NCI-H2171 treated with DMSO at 0.1 percent for 48 hours (cell line): ENCODE measurements at regions not wholly inside any gene's neighbourhood (a gene's known extent, or its start where the extent isn't known, plus 50 kb on each side); places are given as distances from the start of the nearest gene placed in this dataset.
"Not testable (repeated sequence)": the region's sequence is repeated elsewhere in the genome, so short reads cannot be mapped to it uniquely, and the experiment has no call there.

Source experiments
- DNase-seq: peaks from one replicate; lab custom pipeline; 2025; lab: John Stamatoyannopoulos, UW

DNA sequence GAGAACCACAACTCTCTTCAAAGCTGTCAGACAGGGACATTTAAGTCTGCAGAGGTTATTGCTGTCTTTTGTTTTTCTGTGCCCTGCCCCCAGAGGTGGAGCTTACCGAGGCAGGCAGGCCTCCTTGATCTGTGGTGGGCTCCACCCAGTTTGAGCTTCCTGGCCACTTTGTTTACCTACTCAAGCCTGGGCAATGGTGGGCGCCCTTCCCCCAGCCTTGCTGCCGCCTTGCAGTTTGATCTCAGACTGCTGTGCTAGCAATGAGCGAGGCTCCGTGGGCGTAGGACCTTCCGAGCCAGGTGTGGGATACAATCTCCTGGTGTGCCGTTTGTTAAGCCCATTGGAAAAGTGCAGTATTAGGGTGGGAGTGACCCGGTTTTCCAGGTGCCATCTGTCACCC is 822.1 kb downstream of the KCNMA1 start:
- DNase-seq, result not testable (repeated sequence)

DNA sequence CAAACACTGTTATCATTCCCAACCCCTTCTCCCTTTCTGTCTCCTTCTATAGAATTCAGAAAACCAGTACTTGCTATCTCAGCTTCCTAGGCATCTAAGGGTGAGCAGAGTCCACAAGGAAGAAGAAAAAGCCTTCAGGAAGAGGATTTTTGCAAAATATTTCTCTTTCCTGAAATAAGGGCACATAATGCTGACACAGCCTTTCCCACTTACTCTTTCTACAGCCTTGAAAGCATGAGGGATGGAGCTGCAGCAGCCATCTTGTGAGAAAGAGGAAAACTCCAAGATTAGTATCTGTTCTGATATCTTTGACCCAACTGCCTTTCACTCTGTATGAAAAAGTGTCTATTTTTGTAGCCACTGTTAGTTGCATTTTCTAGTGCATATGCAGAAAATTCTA is 826.2 kb downstream of the KCNMA1 start:
- DNase-seq, result no peak

DNA sequence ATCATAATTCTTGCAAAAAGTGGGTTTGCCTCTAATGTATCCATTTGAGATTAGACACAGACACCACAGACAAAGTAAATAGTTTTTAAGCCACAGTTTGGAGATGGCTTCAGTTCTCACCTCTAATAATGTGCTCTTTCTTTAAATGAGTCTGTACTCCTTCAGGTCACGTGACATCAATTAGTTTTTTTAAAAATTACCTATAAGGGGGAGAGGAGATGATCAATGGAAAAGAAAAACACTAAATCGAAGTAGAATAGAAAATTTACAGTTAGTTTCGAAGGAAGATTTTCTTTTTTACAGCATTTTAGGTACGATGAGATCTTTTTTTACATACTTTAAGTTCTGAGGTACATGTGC is 849.2 kb downstream of the KCNMA1 start:
- no peak for DNase-seq

DNA sequence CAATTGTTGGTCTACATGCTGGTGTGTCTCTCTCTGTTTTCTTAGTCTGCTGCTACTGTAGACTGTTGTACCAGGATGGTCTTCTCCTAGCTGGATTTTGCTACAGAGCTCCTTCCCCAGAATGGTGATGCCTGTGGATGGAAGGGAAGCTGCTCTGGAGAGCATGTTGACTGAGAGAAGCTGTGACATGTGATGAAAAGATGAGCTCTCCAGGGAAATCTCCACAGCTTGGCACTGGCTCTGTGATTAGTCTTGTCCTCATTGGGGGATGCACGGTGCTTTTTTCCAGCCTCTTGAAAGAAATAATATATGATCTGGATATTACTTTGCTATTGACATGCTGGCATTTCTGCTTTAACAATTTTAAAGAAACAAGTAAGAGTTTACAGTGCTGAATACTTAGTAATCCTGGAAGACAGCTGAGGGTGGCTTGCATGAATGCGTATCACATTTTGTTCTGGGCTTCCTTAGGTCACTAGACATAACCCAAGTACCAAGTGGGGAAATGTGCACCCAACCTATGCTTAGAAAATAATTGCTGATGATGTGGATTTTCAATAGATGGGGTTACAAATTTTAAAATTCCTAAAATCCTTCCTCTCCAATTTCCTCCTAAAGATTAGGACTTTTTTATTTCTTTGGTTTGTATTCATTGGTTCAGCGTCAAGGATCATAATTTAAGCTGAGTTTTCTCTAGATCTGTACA is 849.7 kb downstream of the KCNMA1 start:
- no peak for DNase-seq

DNA sequence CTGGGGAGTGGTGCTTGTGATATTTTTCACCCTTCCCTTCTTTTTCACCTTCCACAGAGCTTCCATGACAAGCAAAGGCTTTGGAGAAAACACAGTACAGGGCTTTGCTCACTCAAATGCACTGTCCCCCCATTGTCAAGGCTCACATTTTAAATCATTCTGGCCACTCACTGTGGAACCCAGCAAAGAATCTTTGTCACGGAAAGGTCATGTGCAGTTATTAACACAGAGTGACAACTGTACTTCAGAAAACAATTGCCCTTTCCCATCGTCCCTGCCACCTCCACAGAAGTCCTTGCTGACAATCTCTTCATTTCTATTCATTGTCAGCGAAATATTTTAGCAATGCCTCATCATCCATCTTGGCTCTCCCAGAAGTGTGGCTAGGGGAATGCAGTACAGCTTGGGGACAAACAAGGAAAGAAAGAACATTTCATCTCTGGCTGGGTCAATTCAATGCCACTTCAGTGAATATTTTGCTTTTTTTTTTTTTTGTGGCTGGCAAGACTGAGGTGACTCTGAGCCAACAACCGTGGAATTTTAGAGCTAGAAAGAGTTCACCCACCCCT is 851.0 kb downstream of the KCNMA1 start:
- DNase-seq, result no peak

DNA sequence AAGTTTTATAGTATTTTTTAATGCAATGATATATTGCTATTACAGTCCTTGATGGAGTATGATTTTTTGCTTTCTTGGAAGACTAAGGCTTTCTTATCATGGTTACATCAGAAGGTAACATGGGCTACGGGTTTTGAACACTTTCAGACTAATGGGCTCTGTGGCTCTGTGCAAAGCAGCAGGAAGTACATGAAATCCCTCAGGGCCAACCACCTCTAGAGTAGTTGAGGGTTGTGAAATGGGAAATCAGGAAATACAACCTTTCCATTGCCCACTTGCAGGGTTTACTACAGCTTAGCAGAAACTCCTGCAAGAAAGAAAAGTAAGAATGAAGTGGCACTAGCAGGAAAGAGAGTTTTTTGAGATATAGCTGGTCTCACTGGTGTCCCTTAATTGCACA is 853.5 kb downstream of the KCNMA1 start:
- no peak for DNase-seq

DNA sequence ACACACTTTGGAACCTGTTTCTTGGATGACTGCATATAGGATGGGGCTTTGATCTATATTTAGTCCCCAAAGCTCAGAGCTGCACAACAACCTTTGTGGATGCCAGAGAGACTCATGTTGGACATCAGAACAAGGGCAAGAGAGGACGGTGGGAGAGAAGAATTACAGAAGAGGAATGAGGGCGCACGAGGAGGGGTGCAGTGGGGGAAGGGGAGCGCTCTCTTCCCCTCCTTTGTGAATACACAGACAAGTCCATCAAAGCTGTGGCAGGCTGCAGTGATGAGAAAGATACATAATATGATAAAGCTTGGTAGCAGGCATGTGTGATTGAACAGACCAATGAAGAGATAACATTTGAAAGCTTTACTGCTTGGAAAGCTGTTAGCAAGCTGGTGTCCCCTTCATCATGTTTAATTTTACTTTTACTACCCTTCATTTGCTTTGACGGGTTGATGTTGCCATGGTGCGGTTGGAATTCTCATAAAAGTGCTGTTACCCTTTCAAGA is 857.8 kb downstream of the KCNMA1 start:
- no peak for DNase-seq

DNA sequence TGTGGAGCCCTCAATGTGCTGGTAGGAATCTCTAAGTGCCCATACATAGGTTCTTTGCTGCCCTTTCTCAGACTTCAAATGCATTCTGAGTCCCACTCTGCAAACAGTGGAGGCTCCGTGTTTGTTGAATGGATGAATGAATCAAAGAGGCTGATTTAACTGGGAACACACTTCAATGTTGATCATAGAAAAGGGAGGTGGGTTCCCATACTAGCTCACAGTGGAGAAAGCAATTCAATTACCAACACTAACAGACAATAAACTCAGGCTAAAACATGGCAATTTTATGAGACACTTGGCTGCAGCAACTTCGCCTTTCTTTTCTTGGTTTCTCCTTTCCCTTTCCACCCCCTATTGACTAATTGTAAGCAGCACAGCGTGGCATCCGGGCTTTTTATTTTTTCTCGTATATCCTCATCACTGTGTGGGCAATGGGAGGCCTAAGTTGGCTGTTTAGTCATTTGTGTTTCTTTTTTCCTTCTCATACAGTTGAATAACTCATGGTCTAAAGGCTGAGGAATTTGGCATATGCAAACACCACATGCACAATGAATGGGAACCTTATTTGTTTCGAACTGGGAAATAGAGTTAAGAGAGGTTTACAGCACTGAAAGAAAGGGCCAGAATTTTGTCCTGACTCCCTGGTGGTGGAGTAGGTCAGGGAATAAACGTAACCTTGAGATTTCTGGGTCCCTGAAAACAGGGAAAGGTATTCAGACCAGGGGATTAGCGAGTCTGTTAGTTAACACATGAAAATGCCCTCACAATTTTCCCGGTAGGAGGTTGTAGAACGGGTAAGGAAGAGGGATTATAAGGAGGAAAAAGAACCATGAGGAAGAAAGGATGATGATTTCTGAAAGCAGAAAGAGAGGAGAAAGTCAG is 858.5 kb downstream of the KCNMA1 start:
- no peak for DNase-seq

DNA sequence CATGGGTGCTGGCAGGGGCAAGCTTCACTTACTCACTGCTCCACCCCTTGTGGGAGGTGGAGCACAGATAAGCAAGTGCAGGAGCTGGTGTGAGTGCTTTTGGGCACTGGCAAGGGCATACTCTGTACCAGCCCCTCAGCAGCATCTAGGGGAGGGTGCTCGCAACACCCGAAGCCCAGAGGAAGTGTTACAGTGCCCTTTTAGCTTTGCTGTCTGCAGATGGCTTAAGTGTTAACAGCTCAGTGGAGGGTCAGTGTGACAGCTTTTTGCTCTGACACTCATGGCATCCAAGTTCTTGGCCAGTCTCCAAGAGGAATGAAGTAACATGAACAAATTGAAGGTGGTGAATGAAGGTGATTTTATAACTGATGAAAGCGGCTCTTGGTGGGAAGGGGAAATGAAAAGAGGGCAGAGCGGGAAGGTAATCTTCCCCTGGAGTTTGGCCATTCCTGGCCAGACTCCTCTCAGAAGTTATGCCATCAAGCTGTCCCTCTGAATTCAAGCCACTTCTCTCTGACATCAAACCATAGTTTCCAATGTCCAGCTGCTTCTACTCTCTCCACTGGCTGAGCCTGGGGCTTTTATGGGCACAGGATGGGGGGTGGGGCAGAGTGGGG is 862.5 kb downstream of the KCNMA1 start:
- DNase-seq, result no peak

DNA sequence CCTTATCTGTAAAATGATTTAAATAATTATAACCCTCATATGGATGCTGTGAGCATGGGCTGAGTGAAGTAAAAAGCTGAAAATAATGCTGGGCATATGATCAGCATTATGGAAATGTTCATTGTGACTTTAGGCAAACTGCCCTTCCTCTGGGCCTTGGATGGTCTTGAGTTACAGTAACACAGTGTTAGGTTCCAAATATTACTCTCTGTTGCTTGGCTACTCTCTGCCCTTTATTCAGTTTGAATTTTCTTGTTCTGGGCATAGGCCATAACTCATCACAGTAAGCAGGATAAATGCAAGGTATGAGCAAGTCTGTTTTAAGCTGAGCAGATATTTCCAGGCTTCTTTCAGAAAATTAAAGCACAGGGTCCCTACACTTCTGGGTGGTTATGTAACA is 868.0 kb downstream of the KCNMA1 start:
- DNase-seq, result no peak

DNA sequence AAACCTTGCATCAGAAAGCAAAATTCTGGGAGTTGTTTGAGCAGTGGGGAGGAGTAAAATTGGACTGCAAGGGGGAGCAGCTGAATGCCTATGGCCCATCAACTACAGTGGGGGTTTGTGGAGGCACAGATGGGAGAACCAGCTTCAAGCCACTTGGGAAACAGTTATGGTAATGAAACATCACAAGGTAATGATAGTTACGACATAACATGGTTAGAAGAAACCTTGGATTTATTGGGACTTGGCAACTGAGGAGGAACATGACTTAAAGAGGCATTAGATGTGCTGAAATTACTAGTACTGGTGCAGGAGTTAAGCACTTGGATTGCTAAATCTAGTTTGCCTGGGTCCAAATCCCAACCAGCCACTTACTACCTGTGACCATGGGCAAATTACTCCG is 868.4 kb downstream of the KCNMA1 start:
- no peak for DNase-seq

DNA sequence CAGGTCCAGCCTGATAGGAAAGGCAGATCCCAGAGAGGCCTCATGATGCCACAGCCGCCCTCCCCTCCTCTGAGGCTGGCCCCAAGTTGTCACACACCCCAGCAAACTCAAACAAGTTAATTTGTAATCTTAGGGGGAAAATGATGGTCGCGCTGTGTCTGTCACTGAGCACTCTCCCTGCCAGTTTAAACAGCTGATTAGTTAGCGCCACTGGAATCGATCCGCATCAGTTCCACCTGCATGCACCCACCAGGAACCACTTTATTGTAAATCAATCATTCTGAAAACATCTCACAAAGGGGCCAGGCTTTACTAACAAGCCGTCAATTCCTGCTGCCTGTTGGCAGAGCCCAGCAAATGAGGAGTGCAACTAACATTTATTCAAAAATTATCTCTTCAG is 870.9 kb downstream of the KCNMA1 start:
- DNase-seq, result no peak

DNA sequence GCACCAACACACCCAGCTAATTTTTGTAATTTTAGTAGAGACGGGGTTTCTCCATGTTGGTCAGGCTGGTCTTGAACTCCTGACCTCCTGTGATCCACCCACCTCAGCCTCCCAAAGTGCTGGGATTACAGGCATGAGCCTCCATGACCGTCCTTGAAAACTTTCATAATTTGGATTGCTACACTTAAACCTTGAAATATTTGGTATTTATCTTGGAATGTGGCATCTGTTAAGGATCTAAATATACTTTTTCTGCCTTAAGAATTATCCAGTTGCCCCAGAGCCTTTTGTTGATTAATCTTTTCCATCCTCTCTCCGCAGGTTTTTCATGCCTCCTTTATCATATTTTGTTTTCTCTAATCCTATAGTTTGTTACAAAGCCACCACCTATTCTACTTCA is 872.7 kb downstream of the KCNMA1 start:
- DNase-seq, result not testable (repeated sequence)

DNA sequence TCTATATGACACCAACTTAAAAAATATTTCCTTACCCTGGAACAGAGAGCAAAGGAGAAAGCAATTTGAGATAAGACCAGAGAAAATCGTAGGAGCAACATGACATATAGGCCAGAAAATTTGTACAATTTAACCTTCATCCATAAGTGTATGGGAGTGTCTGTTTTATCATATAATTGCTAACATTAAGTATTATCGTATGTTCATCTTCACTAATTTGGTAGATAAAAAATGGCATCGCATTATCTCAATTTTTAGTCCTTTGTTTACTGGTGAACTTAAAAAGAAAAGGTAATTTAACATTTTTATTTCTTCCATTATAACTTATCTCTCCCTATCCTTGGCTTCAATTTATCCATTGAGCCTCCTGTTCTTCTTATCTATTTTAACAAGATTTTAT is 873.4 kb downstream of the KCNMA1 start:
- DNase-seq, result peak; percentile 20

DNA sequence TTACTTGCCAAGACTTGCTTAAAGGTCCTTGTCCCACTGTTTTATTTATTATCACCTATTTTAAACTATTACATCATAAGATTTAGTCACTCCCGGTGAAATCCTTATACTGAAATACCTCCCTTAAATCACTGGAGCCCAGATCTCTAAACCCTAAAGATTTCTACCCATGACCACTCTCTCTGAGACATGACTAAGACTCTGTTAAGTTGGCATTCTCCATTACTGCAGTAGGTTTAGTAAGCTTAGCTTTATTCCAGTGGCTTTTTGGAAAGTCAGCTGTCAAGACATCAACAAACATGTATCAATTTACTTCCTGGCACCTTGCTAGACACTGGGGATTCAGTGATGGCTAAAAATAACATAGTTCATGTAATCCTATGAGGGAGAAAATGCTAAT is 874.2 kb downstream of the KCNMA1 start:
- DNase-seq, result peak; percentile 55

DNA sequence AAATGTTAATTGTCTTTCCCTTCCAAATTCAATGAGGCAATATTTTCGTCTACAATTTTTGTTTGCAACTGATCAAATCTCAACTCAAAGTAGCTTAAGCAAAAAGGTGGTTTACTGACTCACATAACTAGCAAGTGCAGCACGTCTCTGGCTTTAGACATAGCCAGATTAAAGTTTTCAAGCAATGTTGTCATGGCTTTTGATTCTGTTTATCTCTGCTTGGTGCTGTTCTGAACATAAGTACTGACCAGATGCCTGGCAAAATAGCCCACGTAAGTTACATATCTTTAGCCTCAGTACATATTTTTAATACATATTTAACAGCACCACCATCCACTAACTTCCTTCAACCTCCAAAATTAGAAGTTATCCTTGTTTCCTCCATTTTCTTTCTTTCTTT is 877.9 kb downstream of the KCNMA1 start:
- no peak for DNase-seq

DNA sequence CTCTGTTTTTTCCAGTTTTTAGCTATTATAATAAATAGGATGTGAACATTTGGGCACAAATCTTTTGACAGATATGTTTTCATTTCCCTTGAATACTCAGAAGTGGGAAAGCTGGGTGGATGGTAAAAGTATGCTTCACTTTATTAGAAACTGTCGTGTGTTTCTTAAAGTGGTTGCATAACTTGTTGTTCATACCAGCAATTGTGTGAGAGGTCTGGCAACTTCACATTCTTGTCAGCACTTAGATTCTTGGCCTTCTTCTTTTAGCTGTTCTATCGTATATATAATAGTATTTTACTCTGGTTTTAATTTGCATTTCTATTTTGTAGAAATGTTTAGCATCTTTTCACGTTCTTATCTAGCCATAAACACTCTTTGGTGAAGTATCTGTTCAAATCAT is 894.4 kb downstream of the KCNMA1 start:
- DNase-seq, result no peak

DNA sequence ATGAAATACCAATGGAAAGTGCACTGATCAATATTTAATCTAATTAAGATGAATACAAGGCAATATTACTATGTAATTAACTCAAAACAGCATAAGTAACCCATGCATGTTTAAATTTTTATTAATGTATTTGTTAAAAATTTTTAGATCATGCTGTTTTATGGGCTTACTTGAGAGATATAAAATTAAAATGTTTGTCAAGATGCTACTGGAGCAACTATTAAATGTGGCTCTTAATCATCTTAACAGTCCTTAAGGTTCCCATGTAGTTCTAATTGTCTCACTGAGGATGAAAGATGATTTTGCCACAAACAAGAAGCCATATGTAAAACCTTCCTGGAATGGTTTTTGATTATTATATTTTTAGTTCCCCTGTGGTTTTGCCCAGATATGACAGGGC is 897.1 kb downstream of the KCNMA1 start:
- no peak for DNase-seq

DNA sequence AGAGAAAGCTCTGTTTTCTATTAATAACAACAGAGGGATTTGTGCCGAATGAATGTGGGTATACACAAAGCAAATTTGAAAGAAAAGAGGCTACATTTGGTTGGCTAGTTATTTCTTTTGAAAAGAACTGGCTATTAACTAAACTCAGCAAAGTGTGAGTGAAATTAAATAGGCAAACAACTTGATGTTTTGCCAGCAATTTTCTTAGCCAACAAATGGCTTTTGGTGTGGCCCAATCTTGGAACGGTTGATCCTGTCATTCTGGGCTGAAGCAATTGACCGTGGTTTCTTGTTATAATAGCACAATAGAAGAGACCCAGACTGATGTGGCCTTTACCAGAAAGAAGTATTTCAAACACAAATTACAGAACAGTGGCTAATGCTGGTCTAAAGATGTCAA is 898.6 kb downstream of the KCNMA1 start:
- no peak for DNase-seq

DNA sequence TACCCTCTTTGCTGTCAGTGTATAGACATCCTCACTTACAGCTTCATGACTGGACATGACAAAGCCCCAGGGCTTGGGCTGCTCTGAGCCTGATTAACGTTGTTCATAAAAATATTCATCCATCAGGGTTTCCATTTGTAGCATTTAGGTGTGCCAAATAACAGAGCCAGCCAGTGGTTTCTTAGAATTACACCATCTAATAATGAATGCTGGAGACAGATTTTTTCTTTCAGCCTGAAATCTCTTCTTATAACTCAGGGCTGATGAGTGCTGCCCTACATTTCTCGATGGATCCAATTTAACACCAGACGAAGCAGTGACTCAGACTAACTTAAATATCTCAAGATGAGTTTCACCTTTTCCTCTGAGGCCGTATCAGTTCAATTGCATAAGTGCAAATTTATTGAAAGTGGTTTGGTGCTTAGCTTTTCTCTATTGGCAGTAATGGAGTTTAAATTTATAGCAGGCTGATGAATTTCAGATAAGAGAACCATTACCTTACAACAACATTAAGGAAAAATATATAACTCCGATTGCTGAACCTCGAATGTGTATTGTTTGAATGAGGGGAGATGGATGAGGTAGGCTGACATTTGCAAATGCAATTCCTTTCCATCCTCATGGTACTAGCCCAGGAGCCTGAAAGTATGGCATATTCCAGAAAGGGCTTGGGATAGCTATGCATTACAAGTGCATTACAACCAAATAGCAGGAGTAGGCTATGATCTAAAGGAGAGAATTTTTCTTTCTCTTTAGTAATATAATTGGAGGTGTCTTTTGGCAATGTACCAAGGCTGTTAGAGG is 900.6 kb downstream of the KCNMA1 start:
- no peak for DNase-seq

DNA sequence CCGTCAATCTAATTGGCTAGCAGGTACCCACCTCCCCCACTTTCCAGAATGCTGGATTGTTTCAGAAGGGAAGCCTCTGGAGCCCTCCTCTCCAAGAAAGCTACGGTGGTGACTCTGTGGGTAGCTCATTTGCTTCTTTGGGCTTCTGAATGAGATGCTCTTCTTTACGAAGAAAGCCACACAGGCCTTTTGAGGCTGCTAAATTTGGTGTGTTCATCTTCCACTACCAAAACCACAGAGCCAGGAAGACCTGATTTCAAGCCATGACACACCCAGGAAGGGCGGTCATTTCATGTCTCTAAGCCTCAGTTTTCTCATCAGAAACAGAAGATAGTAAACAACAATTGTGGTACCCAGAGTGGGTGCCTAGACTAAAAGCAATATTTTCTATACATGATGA is 901.2 kb downstream of the KCNMA1 start:
- no peak for DNase-seq

DNA sequence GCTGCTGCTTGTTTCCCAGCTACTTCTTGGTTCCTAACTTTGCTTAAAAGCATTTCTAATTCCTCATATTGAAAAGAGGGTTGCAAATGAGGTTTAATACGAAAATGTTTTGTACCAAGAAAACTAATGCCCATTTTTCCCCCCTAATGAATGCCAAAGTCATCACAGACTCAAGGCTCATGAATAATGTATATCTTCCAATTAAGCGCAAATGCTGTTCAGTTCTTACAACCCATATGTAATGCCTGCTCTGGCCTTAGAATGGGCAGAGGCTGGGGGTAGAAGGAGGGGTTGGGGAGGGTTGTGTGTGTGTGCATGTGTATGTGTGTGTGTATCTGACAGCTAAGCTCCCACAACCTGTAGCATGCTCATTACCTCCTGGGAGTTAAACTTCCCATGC is 901.7 kb downstream of the KCNMA1 start:
- no peak for DNase-seq
